NCI-H446 (cell line): ENCODE measurements at regions not wholly inside any gene's neighbourhood (a gene's known extent, or its start where the extent isn't known, plus 50 kb on each side); places are given as distances from the start of the nearest gene placed in this dataset.
"Not testable (repeated sequence)": the region's sequence is repeated elsewhere in the genome, so short reads cannot be mapped to it uniquely, and the experiment has no call there.

Experiments
- DNase-seq, 2 experiments: peaks; one replicate each; lab custom pipeline; 2025; lab: John Stamatoyannopoulos, UW

DNA sequence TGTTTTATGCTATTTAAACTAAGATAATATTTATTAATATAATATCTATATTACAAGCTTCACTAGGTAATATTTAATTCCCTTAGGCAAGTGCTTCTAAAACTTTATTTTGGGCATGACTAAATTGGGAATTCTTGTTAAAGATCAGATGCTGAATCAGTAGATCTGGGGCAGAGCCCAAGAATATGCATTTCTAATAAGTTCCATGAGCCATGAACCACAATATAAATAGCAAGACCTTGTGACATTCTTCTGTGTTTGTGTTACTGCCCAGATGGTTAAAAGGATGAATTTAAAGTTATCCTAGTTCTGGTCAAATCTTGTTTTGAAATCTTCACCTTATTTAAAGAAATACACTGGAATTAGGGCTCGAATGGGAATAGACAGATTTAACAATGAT lies 258.4 kb upstream of the CACNA2D1 start:
- no peak for DNase-seq

DNA sequence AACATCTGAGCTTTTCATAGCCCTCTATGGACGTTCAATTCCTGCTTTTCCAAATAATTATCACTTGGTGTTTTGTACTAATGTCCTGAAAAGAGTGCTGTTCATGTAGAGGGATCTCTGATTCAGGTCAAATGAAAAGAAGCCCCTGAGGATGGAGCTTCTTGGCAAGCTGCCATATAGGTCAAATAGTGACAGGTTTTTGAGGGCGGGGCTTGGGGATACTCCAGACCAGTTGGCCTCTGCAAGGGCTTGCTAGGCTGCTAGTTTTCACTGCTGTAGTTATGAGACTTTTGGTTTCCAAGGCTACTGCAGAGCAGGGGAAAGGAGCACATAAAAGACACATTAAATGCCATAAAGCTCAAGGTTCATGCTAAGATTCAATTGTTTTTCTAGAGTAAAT lies 257.2 kb upstream of the CACNA2D1 start:
- DNase-seq, result peak; percentile 20 to 72

DNA sequence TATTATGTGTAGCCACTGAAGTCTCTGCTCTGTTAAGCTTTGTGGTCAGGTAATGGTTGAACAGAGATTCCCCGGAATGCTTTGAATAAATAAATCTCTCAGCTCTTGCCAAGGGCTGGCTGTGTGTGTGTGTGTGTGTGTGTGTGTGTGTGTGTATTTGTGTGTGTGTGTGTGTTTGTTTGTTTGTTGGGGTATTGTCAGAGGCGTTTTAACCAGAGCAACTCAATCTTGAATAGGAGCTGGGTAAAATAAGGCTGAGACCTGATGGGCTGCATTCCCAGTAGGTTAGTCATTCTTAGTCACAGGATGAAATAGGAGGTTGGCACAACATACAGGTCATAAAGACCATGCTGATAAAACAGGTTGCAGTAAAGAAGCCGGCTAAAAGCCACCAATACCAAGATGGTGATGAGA lies 256.2 kb upstream of the CACNA2D1 start:
- no peak for DNase-seq

DNA sequence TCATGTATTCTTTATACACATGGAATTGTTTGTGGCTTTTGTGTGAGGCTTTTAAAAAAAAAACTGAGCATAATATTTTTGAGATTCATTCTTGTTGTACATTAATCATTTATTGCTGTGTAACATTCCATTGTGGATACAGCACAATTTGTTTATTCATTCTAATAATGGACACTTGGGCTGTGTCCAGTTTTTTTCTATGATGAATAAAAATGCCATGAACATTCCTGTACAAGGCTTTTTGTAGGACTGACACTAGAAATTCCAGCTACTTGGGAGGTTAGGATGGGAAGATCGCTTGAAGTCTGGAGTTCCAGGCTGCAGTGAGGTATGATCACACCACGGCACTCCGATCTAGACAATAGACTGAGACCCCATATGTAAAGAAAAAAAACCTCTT lies 254.3 kb upstream of the CACNA2D1 start:
- DNase-seq, result no peak

DNA sequence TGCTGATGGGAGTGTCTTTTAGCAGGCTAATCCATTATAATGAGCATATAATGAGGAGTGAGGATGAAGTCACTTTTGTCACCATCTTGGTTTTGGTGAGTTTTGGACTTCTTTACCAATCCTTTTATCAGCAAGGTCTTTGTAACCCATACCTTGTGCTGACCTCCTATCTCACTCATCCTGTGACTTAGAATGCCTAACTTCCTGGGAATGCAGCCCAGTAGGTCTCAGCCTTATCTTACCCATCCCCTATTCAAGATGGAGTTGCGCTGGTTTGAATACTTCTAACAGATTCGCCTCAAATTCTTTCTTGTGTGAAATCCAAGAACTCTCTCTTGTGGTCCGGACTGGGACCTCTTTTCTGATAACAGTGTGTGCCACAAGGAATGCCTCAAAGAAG lies 253.1 kb upstream of the CACNA2D1 start:
- DNase-seq, result no peak

DNA sequence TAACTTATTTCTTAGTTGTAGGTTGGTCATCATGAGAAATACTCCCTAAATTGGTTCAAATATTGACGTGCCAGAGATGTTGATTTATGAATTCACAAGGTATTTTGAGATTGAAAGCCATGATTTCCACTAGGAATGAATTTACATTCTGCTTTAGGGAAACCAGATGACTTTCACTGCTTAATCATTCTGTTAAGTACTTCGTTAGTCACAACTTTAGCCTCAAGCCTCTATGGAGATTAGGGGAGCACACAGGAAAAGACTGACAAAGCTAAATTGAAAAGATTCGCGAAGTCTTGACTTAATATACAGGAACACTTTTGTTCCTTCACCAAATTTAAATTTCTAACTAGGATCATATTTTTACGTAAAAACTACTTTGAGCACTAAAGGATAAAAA lies 250.4 kb upstream of the CACNA2D1 start:
- no peak for DNase-seq

DNA sequence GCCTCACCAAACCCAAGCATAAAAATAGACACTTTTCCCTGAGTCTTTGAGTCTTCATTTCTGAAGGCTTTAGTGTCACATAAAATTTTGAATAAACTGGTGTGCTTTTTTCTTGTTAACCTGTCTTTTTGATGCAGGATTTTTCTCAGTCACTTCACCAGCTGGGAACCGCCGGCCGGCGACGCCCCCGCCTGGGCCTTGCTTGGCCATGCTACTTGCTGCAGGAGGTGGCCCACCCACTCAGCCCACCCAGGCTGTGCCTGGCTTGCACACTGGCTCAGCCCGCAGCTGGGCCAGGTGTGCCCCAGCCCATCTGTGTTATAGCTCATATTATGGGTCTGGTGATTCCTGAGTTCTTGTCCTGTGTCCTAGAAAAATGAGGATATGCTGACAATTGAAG lies 247.4 kb upstream of the CACNA2D1 start:
- DNase-seq, result no peak

DNA sequence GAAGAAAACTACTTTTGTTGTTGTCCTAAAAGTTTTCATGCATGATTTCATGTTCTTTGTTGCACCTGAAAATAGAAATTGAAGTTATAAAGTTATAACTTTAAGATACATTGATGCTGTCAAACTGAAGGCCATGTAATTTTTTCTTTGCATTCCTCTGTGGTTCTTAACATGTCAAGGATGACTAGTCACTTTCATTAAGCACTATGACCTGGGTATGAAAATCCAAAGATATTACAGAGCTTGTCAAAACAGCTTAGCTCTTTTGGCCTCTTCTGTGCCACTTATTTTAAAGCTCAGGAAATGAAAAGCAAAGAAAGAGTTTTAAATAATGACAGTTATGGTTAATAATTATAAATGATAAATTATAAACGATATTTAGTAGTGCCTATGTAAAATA lies 241.6 kb upstream of the CACNA2D1 start:
- no peak for DNase-seq

DNA sequence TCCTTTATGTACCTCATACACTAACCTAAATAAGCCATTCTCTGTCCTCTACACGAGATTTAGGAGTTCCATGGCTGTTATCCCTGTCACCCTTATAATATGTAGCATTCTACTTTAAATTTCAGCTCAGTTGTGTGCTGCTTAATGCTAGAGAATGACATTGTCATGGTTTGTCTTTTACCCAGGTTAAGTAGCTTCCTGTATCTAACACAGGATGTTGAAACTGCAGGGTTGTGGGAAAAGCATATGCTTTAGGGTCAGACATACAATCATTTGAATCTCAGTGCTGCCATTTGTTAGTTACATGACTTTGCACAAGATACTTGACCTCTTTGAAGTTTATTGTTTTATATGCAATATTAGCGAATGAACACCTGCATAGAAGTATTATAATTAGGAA lies 235.1 kb upstream of the CACNA2D1 start:
- DNase-seq, result no peak

DNA sequence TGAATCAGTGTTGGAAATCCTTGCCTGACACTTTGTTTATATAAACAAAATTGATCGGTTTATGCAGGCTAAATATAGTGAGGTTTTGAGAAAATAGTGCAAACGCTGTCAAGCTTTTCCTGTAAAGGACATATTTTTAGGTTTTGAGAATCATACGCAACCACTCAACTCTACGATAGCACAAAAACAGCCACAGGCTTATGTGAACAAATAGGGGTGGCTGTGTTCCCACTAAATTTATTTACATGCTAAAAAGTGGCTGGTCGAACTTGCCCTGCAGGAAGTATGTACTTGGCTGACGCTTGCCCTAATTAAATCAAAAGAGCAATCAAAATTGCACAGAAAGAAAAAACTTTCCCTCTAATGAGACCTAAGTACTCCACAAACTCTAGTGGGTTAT lies 234.7 kb upstream of the CACNA2D1 start:
- DNase-seq, result no peak

DNA sequence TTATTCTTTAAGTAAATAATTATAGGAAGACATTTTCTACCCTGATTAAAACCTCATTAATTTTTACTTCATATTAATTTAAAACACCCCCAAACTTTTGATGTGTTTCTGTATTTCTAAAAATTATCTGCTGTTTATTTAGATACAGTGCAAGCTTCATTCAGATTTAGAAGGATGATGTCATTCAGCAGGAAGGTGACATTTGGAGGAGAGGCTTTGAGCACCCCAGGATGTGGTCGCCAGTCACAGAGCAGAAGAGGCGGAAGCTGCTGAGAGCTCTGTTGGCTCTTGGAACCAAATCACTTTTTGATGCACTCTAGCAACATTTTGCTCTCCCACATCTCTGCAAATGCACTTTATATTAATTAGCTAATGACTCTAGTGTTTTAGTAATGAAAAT lies 233.9 kb upstream of the CACNA2D1 start:
- peak in 1 of 2 experiments; percentile 59 for DNase-seq

DNA sequence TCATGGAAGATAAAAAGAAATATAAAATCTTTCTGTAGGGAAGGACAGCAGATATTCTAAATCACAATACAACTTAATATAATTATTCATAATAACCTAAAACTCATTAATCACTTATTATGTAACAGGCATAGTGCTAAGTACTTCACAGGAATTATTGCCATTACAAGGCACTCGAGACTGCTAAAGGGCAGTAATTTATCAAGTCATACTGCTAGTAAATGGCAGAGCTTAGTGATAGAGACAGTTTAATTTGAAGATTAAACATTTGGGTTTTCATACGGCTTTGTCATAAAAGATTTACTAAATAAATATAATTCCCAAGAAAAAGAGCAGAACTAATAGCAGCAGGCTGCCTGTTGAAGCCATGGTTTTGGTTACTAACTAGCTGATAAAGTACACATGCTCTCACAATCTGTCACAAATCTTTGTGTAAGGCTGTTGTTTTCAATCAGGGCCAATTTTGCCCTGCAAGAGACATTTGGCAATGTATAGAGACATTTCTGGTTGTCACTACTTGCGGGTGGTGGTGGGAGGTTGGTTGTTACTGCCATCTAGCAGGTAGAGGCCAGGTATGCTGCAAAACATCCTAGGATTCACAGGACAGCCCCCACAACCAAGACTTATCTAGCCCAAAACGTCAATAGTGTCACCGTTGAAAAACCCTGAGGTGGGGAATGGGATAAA lies 233.3 kb upstream of the CACNA2D1 start:
- peak; percentile 57 for DNase-seq

DNA sequence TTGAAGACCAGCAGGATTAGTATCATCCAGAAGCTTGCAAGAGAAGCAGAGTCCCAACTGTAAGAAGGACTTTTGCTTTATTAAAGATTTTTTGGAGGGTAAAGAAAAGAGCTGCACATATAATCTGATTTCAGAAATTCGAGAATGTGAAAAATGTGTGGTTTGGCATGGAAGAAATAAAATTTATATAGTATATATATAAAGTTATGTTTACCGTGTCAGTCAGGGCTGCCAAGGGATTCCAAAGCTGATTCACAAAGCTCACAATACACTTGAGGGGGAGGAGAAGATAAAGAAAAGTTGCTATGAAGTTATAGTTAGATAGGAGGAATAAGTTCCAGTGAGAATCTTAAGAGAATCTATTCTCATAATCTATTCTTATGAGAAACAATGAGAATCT lies 231.8 kb upstream of the CACNA2D1 start:
- no peak for DNase-seq

DNA sequence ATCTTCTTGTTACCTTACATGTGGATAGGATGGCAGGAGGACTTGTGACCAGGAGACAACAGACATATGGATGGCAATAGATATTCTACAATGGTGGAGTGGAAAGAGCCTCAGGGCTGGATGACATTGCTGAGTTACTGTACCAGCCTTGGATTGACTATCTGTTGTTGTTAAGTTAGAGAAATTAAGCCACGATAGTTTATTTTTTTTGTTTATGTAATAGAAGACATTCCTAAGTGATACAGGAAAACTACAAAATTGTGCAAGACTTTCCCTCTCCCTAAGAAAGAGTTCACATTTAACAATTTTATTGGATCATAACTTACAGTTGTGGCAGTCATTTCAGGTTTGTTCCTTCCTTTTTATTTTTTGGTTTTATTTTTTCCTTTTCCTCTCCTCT lies 230.7 kb upstream of the CACNA2D1 start:
- no peak for DNase-seq

DNA sequence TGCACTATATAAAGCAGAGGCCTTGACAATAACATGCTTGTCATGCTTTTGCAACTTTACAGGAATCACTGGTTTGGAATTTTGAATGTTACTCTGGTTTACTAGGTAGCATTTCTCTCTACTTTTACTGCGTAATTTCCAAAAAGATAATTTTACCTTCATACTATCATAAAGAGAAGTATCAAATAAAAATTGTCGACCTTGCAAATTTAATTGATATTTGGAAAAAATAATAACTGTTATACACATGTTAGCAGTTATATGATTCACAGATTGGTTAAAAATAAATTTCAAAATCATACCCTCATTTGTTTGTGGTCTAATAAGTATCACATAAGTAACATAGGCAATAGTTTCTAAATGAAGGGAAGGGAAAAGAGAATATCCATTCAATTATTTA lies 228.5 kb upstream of the CACNA2D1 start:
- no peak for DNase-seq

DNA sequence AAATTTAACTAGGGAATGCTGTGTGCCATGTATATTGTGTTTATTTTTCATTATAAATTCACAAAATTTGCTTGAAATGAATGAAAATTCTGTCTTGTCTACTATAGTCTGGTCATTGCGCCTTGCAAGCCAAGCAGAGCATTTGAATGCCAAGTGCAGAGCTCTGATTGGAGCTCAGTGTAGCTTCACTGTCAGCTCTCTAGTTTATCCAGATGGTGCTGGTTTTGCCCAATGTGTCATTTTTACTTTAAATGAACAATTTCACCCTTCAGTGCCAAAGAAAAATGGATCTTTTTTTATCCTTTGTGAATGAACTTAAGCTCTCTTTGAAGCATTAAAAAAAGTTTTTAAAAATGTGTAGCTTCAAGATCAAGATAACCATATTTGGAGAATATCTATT lies 225.6 kb upstream of the CACNA2D1 start:
- DNase-seq, result peak; percentile 54 to 90

DNA sequence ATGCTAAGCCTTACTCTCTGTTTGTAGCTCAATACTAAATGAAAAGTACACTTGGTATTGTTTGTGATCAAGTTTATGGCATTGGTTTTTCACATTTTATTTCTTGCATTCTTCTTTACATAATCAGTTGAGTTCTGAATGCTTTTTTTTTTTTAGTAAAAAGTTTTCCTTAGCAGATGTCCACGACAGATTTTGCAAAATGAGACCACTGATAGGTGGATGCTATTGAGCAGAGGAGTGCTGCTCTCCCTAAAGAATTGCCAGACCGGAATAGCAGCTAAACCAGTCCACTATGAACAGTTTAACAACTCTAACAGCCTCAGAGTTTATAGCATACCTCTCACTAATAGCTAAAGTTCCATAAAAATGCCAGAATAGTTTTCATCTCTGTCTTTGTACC lies 225.1 kb upstream of the CACNA2D1 start:
- DNase-seq, result peak in 1 of 2 experiments; percentile 37

DNA sequence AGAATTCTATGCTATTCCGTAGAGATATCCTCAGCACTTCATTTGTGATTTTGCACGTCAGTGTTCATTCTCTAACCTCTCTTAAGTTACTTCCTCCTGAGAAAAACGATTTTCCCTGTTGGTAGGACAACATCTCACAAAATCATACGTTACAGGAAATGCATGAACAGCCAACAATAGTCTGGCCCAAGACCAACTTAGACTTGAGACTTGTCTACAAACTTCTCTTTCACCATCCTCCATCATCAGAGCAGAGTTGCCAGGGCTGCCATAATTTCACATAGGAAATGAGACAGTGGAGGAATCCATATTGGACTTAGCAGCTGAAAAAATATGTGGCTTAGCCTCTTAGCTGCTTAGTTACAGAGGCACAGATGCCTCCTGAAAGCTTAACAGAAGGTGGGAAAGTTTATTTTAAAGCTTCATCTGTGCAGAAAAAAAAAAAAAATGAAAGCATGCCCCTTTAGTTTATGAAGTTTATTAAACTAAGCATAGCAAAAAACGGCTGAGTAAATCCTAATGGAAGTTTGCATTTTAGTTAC lies 222.5 kb upstream of the CACNA2D1 start:
- DNase-seq, result peak in 1 of 2 experiments; percentile 38

DNA sequence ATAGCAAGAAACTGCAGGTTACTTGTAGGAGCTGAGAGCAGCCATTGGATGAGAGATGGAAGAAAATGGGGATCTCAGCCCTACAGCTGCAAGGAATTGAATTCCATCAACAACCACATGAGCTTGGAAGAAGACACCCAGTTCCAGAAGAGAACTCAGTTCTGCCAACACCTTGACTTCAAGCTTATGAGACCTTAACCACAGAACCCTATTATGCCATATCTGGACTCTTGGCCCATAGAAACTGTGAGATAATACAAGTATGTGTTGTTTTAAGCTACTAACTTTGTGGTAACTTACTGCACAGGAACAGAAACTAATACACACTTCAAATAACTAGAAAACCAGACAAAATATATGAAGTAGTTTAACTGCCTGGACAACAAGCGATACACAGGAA lies 212.4 kb upstream of the CACNA2D1 start:
- no peak for DNase-seq

DNA sequence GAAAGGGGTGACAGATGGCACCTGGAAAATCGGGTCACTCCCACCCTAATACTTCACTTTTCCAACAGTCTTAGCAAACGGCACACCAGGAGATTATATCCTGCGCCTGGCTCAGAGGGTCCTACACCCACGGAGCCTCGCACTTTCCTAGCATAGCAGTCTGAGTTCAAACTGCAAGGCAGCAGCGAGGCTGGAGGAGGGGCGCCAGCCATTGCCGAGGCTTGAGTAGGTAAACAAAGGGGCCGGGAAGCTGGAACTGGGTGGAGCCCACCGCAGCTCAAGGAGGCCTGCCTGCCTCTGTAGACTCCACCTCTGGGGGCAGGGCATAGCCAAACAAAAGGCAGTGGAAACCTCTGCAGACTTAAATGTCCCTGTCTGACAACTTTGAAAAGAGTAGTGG lies 206.5 kb upstream of the CACNA2D1 start:
- DNase-seq, result not testable (repeated sequence)

DNA sequence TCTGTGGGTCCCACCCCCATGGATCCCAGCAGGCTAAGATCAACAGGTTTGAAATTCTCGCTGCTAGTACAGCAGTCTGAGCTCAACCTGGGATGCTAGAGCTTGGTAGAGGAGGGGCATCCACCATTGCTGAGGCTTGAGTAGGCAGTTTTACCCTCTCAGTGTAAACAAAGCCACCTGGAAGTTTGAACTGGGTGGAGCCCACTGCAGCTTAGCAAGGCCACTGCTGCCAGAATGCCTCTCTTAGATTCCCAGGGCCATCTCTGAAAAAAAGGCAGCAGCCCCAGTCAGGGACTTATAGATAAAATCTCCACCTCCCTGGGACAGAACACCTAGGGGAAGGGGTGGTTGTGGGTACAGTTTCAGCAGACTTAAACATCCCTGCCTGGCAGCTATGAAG lies 190.0 kb upstream of the CACNA2D1 start:
- no peak for DNase-seq

DNA sequence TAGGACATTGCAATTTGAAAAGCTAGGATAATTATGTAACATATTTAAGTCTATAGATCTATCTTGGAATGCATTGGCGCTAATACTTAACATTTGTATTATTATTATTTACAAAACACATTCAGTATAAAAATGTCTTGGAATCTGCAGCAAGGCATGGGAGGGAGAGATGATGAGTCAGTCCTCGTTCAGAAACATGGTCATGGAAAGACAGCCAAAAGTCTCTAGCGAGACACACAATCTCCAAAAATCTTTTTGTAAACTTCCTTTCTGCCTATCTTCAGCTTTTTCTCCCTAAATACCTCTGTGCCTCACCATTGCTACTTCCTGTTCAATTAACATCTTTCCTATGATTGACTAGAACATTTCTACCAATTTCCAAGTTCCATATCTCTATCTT lies 188.4 kb upstream of the CACNA2D1 start:
- no peak for DNase-seq

DNA sequence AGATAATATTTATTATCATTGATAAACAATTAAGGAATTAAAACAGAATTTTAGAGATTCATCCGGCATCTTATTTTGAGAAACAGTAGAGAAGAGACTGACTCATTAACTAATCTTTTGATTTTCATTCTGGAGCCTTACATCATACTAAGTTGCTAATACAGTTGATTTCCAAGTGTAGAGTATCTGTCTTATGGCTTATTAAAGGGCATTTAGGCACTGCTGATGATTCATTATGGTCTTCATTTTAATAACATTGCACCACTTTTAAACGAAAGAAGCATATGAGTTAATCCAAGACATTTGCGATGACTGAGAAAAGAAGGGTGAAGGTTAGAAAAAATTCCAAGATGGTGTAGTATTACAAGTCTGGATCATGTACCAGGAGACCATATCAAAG lies 186.0 kb upstream of the CACNA2D1 start:
- no peak for DNase-seq

DNA sequence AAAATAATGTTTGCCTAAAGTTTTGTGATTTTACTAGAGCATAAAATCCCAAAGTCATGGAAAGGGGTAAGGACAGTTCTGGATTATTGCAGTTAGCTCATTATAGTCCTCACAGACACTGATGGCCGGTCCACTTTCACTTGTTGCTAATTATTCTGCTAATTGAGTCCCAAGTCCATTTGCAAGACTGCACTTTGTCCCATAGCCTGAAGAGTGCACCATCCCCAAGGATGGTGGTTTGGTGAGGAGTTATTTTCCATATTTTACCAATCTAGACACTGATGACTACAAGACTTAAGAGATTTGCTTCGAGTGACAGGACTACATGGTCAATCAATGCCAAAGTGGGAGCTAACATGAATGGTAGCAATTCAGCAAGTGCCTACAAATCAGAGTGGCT lies 181.8 kb upstream of the CACNA2D1 start:
- peak in 1 of 2 experiments; percentile 7 for DNase-seq
